Esophagus squamous epithelium (tissue), 4 donors: ENCODE measurements at regions not wholly inside any gene's neighbourhood (a gene's known extent, or its start where the extent isn't known, plus 50 kb on each side); places are given as distances from the start of the nearest gene placed in this dataset.

ENCODE experiments used
- POLR2A ChIP-seq, 4 donors: fragments of 450-650 bp; IDR thresholded peaks; one replicate each; pipeline ENCODE4 v1.6.1; 2017; ENCODE audit warnings: antibody characterized with exemption in 4 of 4, mild to moderate bottlenecking in 4 of 4, moderate library complexity in 3 of 4
- TF ChIP-seq, protein P1 (sequence below), 6 experiments: fragments of 450-650 bp in 4 of 6; fragments of 200-600 bp in 2 of 6; sonication (generic) in 2 of 6; IDR thresholded peaks; one replicate each; pipeline ENCODE4 v1.5.1; 2016 to 2019; ENCODE audit warnings: antibody characterized with exemption in 6 of 6, mild to moderate bottlenecking in 4 of 6, moderate library complexity in 4 of 6

DNA sequence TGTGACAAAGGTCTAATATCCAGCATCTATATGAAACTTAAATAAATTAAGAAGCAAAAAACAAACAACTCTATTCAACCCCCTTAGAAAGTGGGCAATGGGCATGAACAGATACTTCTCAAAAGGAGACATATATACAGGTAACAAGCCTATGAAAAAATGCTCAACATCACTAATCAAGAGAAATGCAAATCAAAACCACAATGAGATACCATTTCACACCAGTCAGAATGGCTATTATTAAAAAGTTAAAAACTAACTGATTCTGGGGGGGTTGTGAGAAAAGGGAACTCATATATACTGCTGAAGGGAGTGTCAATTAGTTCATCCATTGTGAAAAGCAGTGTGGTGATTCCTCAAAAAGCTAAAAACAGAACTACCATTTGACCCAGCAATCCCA is 198.9 kb downstream of the BMP4 start:
- TF ChIP-seq, protein P1, sequence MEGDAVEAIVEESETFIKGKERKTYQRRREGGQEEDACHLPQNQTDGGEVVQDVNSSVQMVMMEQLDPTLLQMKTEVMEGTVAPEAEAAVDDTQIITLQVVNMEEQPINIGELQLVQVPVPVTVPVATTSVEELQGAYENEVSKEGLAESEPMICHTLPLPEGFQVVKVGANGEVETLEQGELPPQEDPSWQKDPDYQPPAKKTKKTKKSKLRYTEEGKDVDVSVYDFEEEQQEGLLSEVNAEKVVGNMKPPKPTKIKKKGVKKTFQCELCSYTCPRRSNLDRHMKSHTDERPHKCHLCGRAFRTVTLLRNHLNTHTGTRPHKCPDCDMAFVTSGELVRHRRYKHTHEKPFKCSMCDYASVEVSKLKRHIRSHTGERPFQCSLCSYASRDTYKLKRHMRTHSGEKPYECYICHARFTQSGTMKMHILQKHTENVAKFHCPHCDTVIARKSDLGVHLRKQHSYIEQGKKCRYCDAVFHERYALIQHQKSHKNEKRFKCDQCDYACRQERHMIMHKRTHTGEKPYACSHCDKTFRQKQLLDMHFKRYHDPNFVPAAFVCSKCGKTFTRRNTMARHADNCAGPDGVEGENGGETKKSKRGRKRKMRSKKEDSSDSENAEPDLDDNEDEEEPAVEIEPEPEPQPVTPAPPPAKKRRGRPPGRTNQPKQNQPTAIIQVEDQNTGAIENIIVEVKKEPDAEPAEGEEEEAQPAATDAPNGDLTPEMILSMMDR (IDR thresholded peaks at IDR 0.05): no peak
- TF ChIP-seq POLR2A (IDR thresholded peaks at IDR 0.05): no peak
